ENCODE measurements at regions not wholly inside any gene's neighbourhood (a gene's known extent, or its start where the extent isn't known, plus 50 kb on each side); places are given as distances from the start of the nearest gene placed in this dataset.

GRCh38 chr5:117860550-117860949 is 1127.8 kb downstream of the DTWD2 start:
- Histone ChIP-seq H3K4me3 (ENCODE audit: low read length in 2 of 2) (no peak overlapping the region), H3K27me3 (ENCODE audit: control insufficient read depth in 3 of 3, insufficient read depth in 3 of 3, low read depth in 1 of 3, low read length in 3 of 3) (no peaks in the 10 kb centered on the region), H2BK12ac (ENCODE audit: low read length) (no peak overlapping the region), H3K79me1 (ENCODE audit: low read depth, low read length) (no peaks in the 10 kb centered on the region), H3K14ac (ENCODE audit: low read length) (no peak overlapping the region), H3K27ac (replicated peaks; ENCODE audit: low read length) (no peak overlapping the region), H3K18ac (ENCODE audit: low read length) (no peak overlapping the region), H3K23ac (ENCODE audit: low read depth, low read length, poor library complexity) (no peak overlapping the region), H4K91ac (ENCODE audit: low read depth, low read length, poor library complexity) (no peak overlapping the region), H3K36me3 (replicated peaks in 1 of 2; ENCODE audit: control insufficient read depth in 2 of 2, insufficient read depth in 2 of 2, low read length in 2 of 2) (no peaks in the 10 kb centered on the region), H2BK15ac (ENCODE audit: low read length) (no peak overlapping the region), H2BK5ac (ENCODE audit: low read length) (no peak overlapping the region), H2AK5ac (ENCODE audit: low read depth, low read length) (no peak overlapping the region), H3K4me1 (ENCODE audit: control insufficient read depth in 2 of 2, insufficient read depth in 1 of 2, low read depth in 1 of 2, low read length in 2 of 2) (peaks cover 0 to 2% of the 10 kb centered on the region in 2 donors), H3K4ac (ENCODE audit: low read length) (no peak overlapping the region), H2BK120ac (ENCODE audit: low read depth, low read length) (no peak overlapping the region), H3K9ac (ENCODE audit: low read depth, low read length, poor library complexity) (no peak overlapping the region), H4K8ac (ENCODE audit: low read depth, low read length) (no peak overlapping the region), H2AFZ (ENCODE audit: low read length) (no peak overlapping the region), H3K9me3 (replicated peaks in 1 of 2; ENCODE audit: control insufficient read depth in 2 of 2, insufficient read depth in 1 of 2, low read depth in 1 of 2, low read length in 2 of 2) (no peaks in the 10 kb centered on the region), H3K4me2 (ENCODE audit: insufficient read depth, low read length, poor library complexity, severe bottlenecking) (no peak overlapping the region)
- DNase-seq (ENCODE audit: low spot score), result no peak
- WGBS, 2 donors (ENCODE audit: extremely low coverage in 2 of 2, insufficient read length in 2 of 2, insufficient replicate concordance in 1 of 2), result no CpG with 5 or more reads among the region's 1 CpG

GRCh38 chr5:117859176-117859575 is 1129.2 kb downstream of the DTWD2 start:
- Histone ChIP-seq H2BK120ac (ENCODE audit: low read depth, low read length) (no peak overlapping the region), H2AFZ (ENCODE audit: low read length) (no peak overlapping the region), H3K9me3 (replicated peaks in 1 of 2; ENCODE audit: control insufficient read depth in 2 of 2, insufficient read depth in 1 of 2, low read depth in 1 of 2, low read length in 2 of 2) (no peaks in the 10 kb centered on the region), H3K36me3 (replicated peaks in 1 of 2; ENCODE audit: control insufficient read depth in 2 of 2, insufficient read depth in 2 of 2, low read length in 2 of 2) (no peaks in the 10 kb centered on the region), H2BK12ac (ENCODE audit: low read length) (no peak overlapping the region), H3K79me1 (ENCODE audit: low read depth, low read length) (no peaks in the 10 kb centered on the region), H3K4me2 (ENCODE audit: insufficient read depth, low read length, poor library complexity, severe bottlenecking) (no peak overlapping the region), H3K27me3 (ENCODE audit: control insufficient read depth in 3 of 3, insufficient read depth in 3 of 3, low read depth in 1 of 3, low read length in 3 of 3) (no peaks in the 10 kb centered on the region), H3K18ac (ENCODE audit: low read length) (no peak overlapping the region), H2BK15ac (ENCODE audit: low read length) (no peak overlapping the region), H3K4me1 (ENCODE audit: control insufficient read depth in 2 of 2, insufficient read depth in 1 of 2, low read depth in 1 of 2, low read length in 2 of 2) (peaks cover 0 to 2% of the 10 kb centered on the region in 2 donors), H4K91ac (ENCODE audit: low read depth, low read length, poor library complexity) (no peak overlapping the region), H3K23ac (ENCODE audit: low read depth, low read length, poor library complexity) (no peak overlapping the region), H3K4me3 (ENCODE audit: low read length in 2 of 2) (no peak overlapping the region), H3K14ac (ENCODE audit: low read length) (no peak overlapping the region), H2AK5ac (ENCODE audit: low read depth, low read length) (no peak overlapping the region), H3K27ac (replicated peaks; ENCODE audit: low read length) (no peak overlapping the region), H3K9ac (ENCODE audit: low read depth, low read length, poor library complexity) (no peak overlapping the region), H4K8ac (ENCODE audit: low read depth, low read length) (no peak overlapping the region), H2BK5ac (ENCODE audit: low read length) (no peak overlapping the region), H3K4ac (ENCODE audit: low read length) (no peak overlapping the region)
- no CpG with 5 or more reads among the region's 1 CpG for WGBS, 2 donors (ENCODE audit: extremely low coverage in 2 of 2, insufficient read length in 2 of 2, insufficient replicate concordance in 1 of 2)
- DNase-seq (ENCODE audit: low spot score), result no peak

DNA sequence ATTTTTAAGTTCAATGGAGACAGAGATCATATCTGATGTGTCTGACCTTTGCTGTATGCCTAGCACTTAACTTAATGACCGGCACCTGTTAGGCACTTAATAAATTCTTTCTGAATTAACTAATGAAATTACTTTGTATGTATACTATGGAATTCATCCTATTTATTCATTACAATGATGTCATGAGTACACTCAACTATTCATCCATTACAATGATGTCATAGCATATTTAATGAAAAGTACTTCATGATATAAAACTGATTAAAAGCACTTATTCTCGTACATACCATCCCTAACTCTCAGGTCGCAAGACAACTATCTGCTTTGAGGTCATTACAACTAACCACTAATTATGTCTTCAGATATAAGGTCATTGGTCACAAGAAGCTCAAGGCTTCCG is 1131.6 kb downstream of the DTWD2 start:
- WGBS, 2 donors (ENCODE audit: extremely low coverage in 2 of 2, insufficient read length in 2 of 2, insufficient replicate concordance in 1 of 2), result no CpG with 5 or more reads among the region's 4 CpGs
- H3K14ac ChIP-seq (ENCODE audit: low read length), result no peak overlapping the region
- H2AFZ ChIP-seq (ENCODE audit: low read length), result no peak overlapping the region
- H3K18ac ChIP-seq (ENCODE audit: low read length), result no peak overlapping the region
- H4K91ac ChIP-seq (ENCODE audit: low read depth, low read length, poor library complexity), result no peak overlapping the region
- no peak overlapping the region for H4K8ac ChIP-seq (ENCODE audit: low read depth, low read length)
- no peak overlapping the region for H3K27ac ChIP-seq (replicated peaks; ENCODE audit: low read length)
- no peak overlapping the region for H3K4ac ChIP-seq (ENCODE audit: low read length)
- H3K36me3 ChIP-seq (replicated peaks in 1 of 2; ENCODE audit: control insufficient read depth in 2 of 2, insufficient read depth in 2 of 2, low read length in 2 of 2), result no peaks in the 10 kb centered on the region
- H3K4me3 ChIP-seq (ENCODE audit: low read length in 2 of 2), result no peak overlapping the region
- H3K23ac ChIP-seq (ENCODE audit: low read depth, low read length, poor library complexity), result no peak overlapping the region
- no peaks in the 10 kb centered on the region for H3K9me3 ChIP-seq (replicated peaks in 1 of 2; ENCODE audit: control insufficient read depth in 2 of 2, insufficient read depth in 1 of 2, low read depth in 1 of 2, low read length in 2 of 2)
- H2BK5ac ChIP-seq (ENCODE audit: low read length), result no peak overlapping the region
- no peak for DNase-seq (ENCODE audit: low spot score)
- H3K9ac ChIP-seq (ENCODE audit: low read depth, low read length, poor library complexity), result no peak overlapping the region
- H3K79me1 ChIP-seq (ENCODE audit: low read depth, low read length), result no peaks in the 10 kb centered on the region
- H2BK120ac ChIP-seq (ENCODE audit: low read depth, low read length), result no peak overlapping the region
- no peak overlapping the region for H2BK12ac ChIP-seq (ENCODE audit: low read length)
- H3K27me3 ChIP-seq (ENCODE audit: control insufficient read depth in 3 of 3, insufficient read depth in 3 of 3, low read depth in 1 of 3, low read length in 3 of 3), result no peaks in the 10 kb centered on the region
- peaks cover 0 to 2% of the 10 kb centered on the region in 2 donors for H3K4me1 ChIP-seq (ENCODE audit: control insufficient read depth in 2 of 2, insufficient read depth in 1 of 2, low read depth in 1 of 2, low read length in 2 of 2)
- H2BK15ac ChIP-seq (ENCODE audit: low read length), result no peak overlapping the region
- no peak overlapping the region for H2AK5ac ChIP-seq (ENCODE audit: low read depth, low read length)
- H3K4me2 ChIP-seq (ENCODE audit: insufficient read depth, low read length, poor library complexity, severe bottlenecking), result no peak overlapping the region

GRCh38 chr5:117837786-117838185 is 1150.6 kb downstream of the DTWD2 start:
- H3K79me1 ChIP-seq (ENCODE audit: low read depth, low read length), result no peaks in the 10 kb centered on the region
- H2BK15ac ChIP-seq (ENCODE audit: low read length), result no peak overlapping the region
- H3K14ac ChIP-seq (ENCODE audit: low read length), result no peak overlapping the region
- H3K18ac ChIP-seq (ENCODE audit: low read length), result no peak overlapping the region
- no peak overlapping the region for H2AFZ ChIP-seq (ENCODE audit: low read length)
- H3K36me3 ChIP-seq (replicated peaks in 1 of 2; ENCODE audit: control insufficient read depth in 2 of 2, insufficient read depth in 2 of 2, low read length in 2 of 2), result no peaks in the 10 kb centered on the region
- no peak overlapping the region for H2BK120ac ChIP-seq (ENCODE audit: low read depth, low read length)
- H3K4me2 ChIP-seq (ENCODE audit: insufficient read depth, low read length, poor library complexity, severe bottlenecking), result no peak overlapping the region
- DNase-seq (ENCODE audit: low spot score), result no peak
- H2AK5ac ChIP-seq (ENCODE audit: low read depth, low read length), result no peak overlapping the region
- no peak overlapping the region for H3K23ac ChIP-seq (ENCODE audit: low read depth, low read length, poor library complexity)
- H3K9ac ChIP-seq (ENCODE audit: low read depth, low read length, poor library complexity), result no peak overlapping the region
- no peaks in the 10 kb centered on the region for H3K4me1 ChIP-seq (ENCODE audit: control insufficient read depth in 2 of 2, insufficient read depth in 1 of 2, low read depth in 1 of 2, low read length in 2 of 2)
- H3K27me3 ChIP-seq (ENCODE audit: control insufficient read depth in 3 of 3, insufficient read depth in 3 of 3, low read depth in 1 of 3, low read length in 3 of 3), result no peaks in the 10 kb centered on the region
- no CpG with 5 or more reads among the region's 4 CpGs for WGBS, 2 donors (ENCODE audit: extremely low coverage in 2 of 2, insufficient read length in 2 of 2, insufficient replicate concordance in 1 of 2)
- no peak overlapping the region for H4K8ac ChIP-seq (ENCODE audit: low read depth, low read length)
- no peak overlapping the region for H3K4ac ChIP-seq (ENCODE audit: low read length)
- no peaks in the 10 kb centered on the region for H3K9me3 ChIP-seq (replicated peaks in 1 of 2; ENCODE audit: control insufficient read depth in 2 of 2, insufficient read depth in 1 of 2, low read depth in 1 of 2, low read length in 2 of 2)
- no peak overlapping the region for H3K4me3 ChIP-seq (ENCODE audit: low read length in 2 of 2)
- H2BK12ac ChIP-seq (ENCODE audit: low read length), result no peak overlapping the region
- H4K91ac ChIP-seq (ENCODE audit: low read depth, low read length, poor library complexity), result no peak overlapping the region
- no peak overlapping the region for H3K27ac ChIP-seq (replicated peaks; ENCODE audit: low read length)
- no peak overlapping the region for H2BK5ac ChIP-seq (ENCODE audit: low read length)

Measured in neuronal stem cell (in vitro differentiated cells).